ENCODE measurements at regions not wholly inside any gene's neighbourhood (a gene's known extent, or its start where the extent isn't known, plus 50 kb on each side); places are given as distances from the start of the nearest gene placed in this dataset.
A peak's percentile ranks its signal among the peaks of the same experiment; 100 is the strongest.

GRCh38 chr1:221478050-221478949, 263.6 kb downstream of the DUSP10 start:
- in situ Hi-C loops (cut with MboI; ENCODE audit: low sequenced_read_pairs in 4 of 4), result loop anchor here in 2 of 4 donors (10.0 to 25.0 kb wide), 3 partner anchors 684 to 959 kb away; no protein-coding TSS in a partner anchor
- ATAC-seq, result peak; percentile 78 to 82

GRCh38 chr1:221487781-221488524, 253.9 kb downstream of the DUSP10 start:
- Histone ChIP-seq H3K27ac (no peak overlapping the region), H3K4me3 (no peak overlapping the region), H3K36me3 (no peaks in the 10 kb centered on the region), H3K4me1 (no peaks in the 10 kb centered on the region), H3K9me3 (no peaks in the 10 kb centered on the region), H3K27me3 (no peaks in the 10 kb centered on the region)
- in situ Hi-C loops (cut with MboI; ENCODE audit: low sequenced_read_pairs in 4 of 4), result loop anchor here in 2 of 4 donors (25.0 kb wide), 2 partner anchors 674 to 949 kb away; no protein-coding TSS in a partner anchor
- TF ChIP-seq POLR2A (IDR thresholded peaks at IDR 0.05) (no peak), CTCF (IDR thresholded peaks at IDR 0.05 in 4 of 5, conservative IDR thresholded peaks at IDR 0.05 in 1 of 5) (no peak)
- intact Hi-C loops (cut with DNase I; ENCODE audit: low total_unique reads), result no loop called here
- DNase-seq, result no peak
- ATAC-seq, result no peak

More at GRCh38 chr1:221478050-221478949, 263.6 kb downstream of the DUSP10 start:
- H3K27ac ChIP-seq, result no peak overlapping the region
- no peaks in the 10 kb centered on the region for H3K27me3 ChIP-seq
- DNase-seq, result peak; percentile 22 to 25
- H3K4me1 ChIP-seq, result no peaks in the 10 kb centered on the region
- H3K4me3 ChIP-seq, result no peak overlapping the region
- TF ChIP-seq CTCF (IDR thresholded peaks at IDR 0.05 in 4 of 5, conservative IDR thresholded peaks at IDR 0.05 in 1 of 5) (peak in 2 of 5 experiments; percentile 31 to 64), POLR2A (IDR thresholded peaks at IDR 0.05) (no peak)
- H3K36me3 ChIP-seq, result no peaks in the 10 kb centered on the region
- no peaks in the 10 kb centered on the region for H3K9me3 ChIP-seq
- intact Hi-C loops (cut with DNase I; ENCODE audit: low total_unique reads), result no loop called here

GRCh38 chr1:221488550-221488949, 253.3 kb downstream of the DUSP10 start:
- DNase-seq (no peak), ATAC-seq (no peak)
- Histone ChIP-seq H3K9me3 (no peaks in the 10 kb centered on the region), H3K36me3 (no peaks in the 10 kb centered on the region), H3K4me3 (no peak overlapping the region), H3K4me1 (no peaks in the 10 kb centered on the region), H3K27ac (no peak overlapping the region), H3K27me3 (no peaks in the 10 kb centered on the region)
- intact Hi-C loops (cut with DNase I; ENCODE audit: low total_unique reads) (no loop called here), in situ Hi-C loops (cut with MboI; ENCODE audit: low sequenced_read_pairs in 4 of 4) (loop anchor here in 2 of 4 donors (25.0 kb wide), 2 partner anchors 674 to 949 kb away; no protein-coding TSS in a partner anchor)
- TF ChIP-seq CTCF (IDR thresholded peaks at IDR 0.05 in 4 of 5, conservative IDR thresholded peaks at IDR 0.05 in 1 of 5) (no peak), POLR2A (IDR thresholded peaks at IDR 0.05) (no peak)

- peak; percentile 62 to 82 for ATAC-seq
- H3K4me1 ChIP-seq, result peaks cover 0 to 13% of the 10 kb centered on the region in 2 donors
- no peaks in the 10 kb centered on the region for H3K9me3 ChIP-seq
- no peaks in the 10 kb centered on the region for H3K27me3 ChIP-seq
- no peak overlapping the region for H3K4me3 ChIP-seq
- no peak overlapping the region for H3K27ac ChIP-seq
- TF ChIP-seq POLR2A (IDR thresholded peaks at IDR 0.05) (no peak), CTCF (IDR thresholded peaks at IDR 0.05 in 4 of 5, conservative IDR thresholded peaks at IDR 0.05 in 1 of 5) (no peak)
- peak; percentile 13 to 61 for DNase-seq
- intact Hi-C loops (cut with DNase I; ENCODE audit: low total_unique reads), result loop anchor here (10.0 kb wide), 1 partner anchor 60 kb away; no protein-coding TSS in a partner anchor
- H3K36me3 ChIP-seq, result no peaks in the 10 kb centered on the region
- in situ Hi-C loops (cut with MboI; ENCODE audit: low sequenced_read_pairs in 4 of 4), result loop anchor here in 2 of 4 donors (25.0 kb wide), 2 partner anchors 668 to 943 kb away; no protein-coding TSS in a partner anchor
These were observed 247.2 kb downstream of the DUSP10 start for GRCh38 chr1:221494670-221495069.
